Hepatocyte (in vitro differentiated cells): ENCODE measurements at regions not wholly inside any gene's neighbourhood (a gene's known extent, or its start where the extent isn't known, plus 50 kb on each side); places are given as distances from the start of the nearest gene placed in this dataset.

Source experiments
- DNase-seq: peaks from one replicate; pipeline ENCODE4 v3.0.0-alpha.2; 2016; ENCODE audit warnings: low spot score
- H2AFZ ChIP-seq: fragments of 200-600 bp; sonication (generic); 2 replicates; pipeline ENCODE4 v1.6.0; 2016; ENCODE audit warnings: antibody characterized with exemption, mild to moderate bottlenecking
- H3K27ac ChIP-seq: fragments of 200-600 bp; sonication (generic); 2 replicates; pipeline ENCODE4 v1.5.1; 2016; ENCODE audit warnings: mild to moderate bottlenecking
- H3K27me3 ChIP-seq: fragments of 200-600 bp; sonication (generic); 2 replicates; pipeline ENCODE4 v1.6.1; 2016
- H3K36me3 ChIP-seq: fragments of 200-600 bp; sonication (generic); replicated peaks from 2 replicates; pipeline ENCODE4 v1.5.1; 2016; ENCODE audit warnings: low read depth; ENCODE audit not compliant: insufficient read depth
- H3K4me1 ChIP-seq: fragments of 200-600 bp; sonication (generic); 2 replicates; pipeline ENCODE4 v1.5.1; 2016; ENCODE audit warnings: mild to moderate bottlenecking, moderate library complexity; ENCODE audit not compliant: insufficient read depth
- H3K4me2 ChIP-seq: fragments of 200-600 bp; sonication (generic); 2 replicates; pipeline ENCODE4 v1.6.0; 2016
- H3K4me3 ChIP-seq: fragments of 200-600 bp; sonication (generic); 2 replicates; pipeline ENCODE4 v1.5.1; 2016; ENCODE audit warnings: mild to moderate bottlenecking
- H3K79me2 ChIP-seq: fragments of 200-600 bp; sonication (generic); 2 replicates; pipeline ENCODE4 v1.6.0; 2017; ENCODE audit warnings: mild to moderate bottlenecking
- H3K9me2 ChIP-seq: fragments of 200-600 bp; sonication (generic); replicated peaks from 2 replicates; pipeline ENCODE4 v1.6.0; 2017; ENCODE audit warnings: mild to moderate bottlenecking; ENCODE audit not compliant: insufficient read depth
- H3K9me3 ChIP-seq: fragments of 200-600 bp; sonication (generic); 2 replicates; pipeline ENCODE4 v1.5.1; 2016; ENCODE audit warnings: low read depth, mild to moderate bottlenecking
- H4K20me1 ChIP-seq: fragments of 200-600 bp; sonication (generic); 2 replicates; pipeline ENCODE4 v1.6.0; 2016; ENCODE audit warnings: mild to moderate bottlenecking; ENCODE audit not compliant: insufficient read depth, poor library complexity, severe bottlenecking
- EZH2 ChIP-seq: fragments of 200-600 bp; sonication (generic); IDR thresholded peaks from 2 replicates; pipeline ENCODE4 v1.6.1; 2016; ENCODE audit warnings: antibody characterized with exemption, mild to moderate bottlenecking, borderline replicate concordance
- EZH2phosphoT487 ChIP-seq: fragments of 200-600 bp; sonication (generic); IDR thresholded peaks from one replicate; pipeline ENCODE4 v1.6.1; 2018; ENCODE audit warnings: antibody characterized with exemption, mild to moderate bottlenecking, low read depth, moderate library complexity; ENCODE audit not compliant: unreplicated experiment, severe bottlenecking
- WGBS: methylation state at CpG from one replicate; pipeline ENCODE4 v1.1.6; 2016; ENCODE audit warnings: low lambda C conversion rate; ENCODE audit errors: missing lambda C conversion rate; 5-methylcytosine and 5-hydroxymethylcytosine counted together
- TF ChIP-seq, protein P1 (sequence below): fragments of 200-600 bp; sonication (generic); IDR thresholded peaks from 2 replicates; pipeline ENCODE4 v1.5.1; 2016; ENCODE audit warnings: antibody characterized with exemption, mild to moderate bottlenecking; ENCODE audit not compliant: poor library complexity

DNA sequence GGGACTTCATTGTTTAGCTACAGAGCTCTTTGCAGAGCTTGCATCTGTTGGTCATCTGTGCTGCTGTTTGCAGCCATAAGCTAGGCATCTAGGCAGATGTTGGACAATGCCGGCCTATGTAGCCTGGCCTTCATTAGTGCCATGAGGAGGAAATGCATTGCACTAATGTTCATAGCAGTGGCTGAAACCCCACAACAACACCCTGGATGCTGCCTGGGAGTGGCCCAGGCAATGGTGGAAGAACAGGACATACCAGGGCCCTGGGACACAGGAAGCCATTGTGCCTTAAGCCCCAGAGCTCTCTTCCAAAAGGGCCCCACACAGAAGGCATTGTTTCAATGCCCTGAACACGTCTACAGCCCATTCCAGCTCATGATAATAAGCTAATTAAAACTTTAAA lies 131.5 kb upstream of the LYZL1 start:
- H3K27ac ChIP-seq, result no peak overlapping the region
- H3K9me3 ChIP-seq, result no peaks in the 10 kb centered on the region
- H2AFZ ChIP-seq, result no peak overlapping the region
- no peaks in the 10 kb centered on the region for H3K9me2 ChIP-seq
- no peak overlapping the region for H3K4me2 ChIP-seq
- H3K79me2 ChIP-seq, result no peaks in the 10 kb centered on the region
- no peak for DNase-seq
- no peaks in the 10 kb centered on the region for H3K27me3 ChIP-seq
- no peaks in the 10 kb centered on the region for H3K36me3 ChIP-seq
- 82% methylated on average over 2 of the region's 2 CpGs for WGBS
- no peaks in the 10 kb centered on the region for H3K4me1 ChIP-seq
- H3K4me3 ChIP-seq, result no peak overlapping the region
- TF ChIP-seq, protein P1, sequence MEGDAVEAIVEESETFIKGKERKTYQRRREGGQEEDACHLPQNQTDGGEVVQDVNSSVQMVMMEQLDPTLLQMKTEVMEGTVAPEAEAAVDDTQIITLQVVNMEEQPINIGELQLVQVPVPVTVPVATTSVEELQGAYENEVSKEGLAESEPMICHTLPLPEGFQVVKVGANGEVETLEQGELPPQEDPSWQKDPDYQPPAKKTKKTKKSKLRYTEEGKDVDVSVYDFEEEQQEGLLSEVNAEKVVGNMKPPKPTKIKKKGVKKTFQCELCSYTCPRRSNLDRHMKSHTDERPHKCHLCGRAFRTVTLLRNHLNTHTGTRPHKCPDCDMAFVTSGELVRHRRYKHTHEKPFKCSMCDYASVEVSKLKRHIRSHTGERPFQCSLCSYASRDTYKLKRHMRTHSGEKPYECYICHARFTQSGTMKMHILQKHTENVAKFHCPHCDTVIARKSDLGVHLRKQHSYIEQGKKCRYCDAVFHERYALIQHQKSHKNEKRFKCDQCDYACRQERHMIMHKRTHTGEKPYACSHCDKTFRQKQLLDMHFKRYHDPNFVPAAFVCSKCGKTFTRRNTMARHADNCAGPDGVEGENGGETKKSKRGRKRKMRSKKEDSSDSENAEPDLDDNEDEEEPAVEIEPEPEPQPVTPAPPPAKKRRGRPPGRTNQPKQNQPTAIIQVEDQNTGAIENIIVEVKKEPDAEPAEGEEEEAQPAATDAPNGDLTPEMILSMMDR, result no peak
- TF ChIP-seq EZH2phosphoT487 (no peak), EZH2 (no peak)
- no peaks in the 10 kb centered on the region for H4K20me1 ChIP-seq

DNA sequence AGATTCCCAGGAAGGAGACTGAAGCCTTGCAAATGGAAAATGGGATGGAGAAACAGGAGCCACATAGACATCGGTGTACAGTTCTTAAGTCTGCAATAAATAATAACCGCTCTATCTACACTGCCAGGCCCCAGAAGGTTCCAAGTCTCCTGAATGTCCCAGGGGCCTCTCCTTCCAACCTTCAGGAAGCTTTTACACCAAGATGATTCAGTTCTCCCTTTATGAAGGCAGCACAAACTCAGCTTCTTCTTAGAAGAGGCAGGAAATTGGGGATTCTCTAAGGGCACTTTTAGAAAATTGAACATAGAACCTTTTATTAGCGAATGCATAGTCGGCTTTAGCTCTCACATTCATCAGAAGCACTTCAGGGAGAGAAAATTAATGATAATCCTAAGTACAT lies 130.8 kb upstream of the LYZL1 start:
- Histone ChIP-seq H3K27ac (no peak overlapping the region), H3K36me3 (no peaks in the 10 kb centered on the region), H4K20me1 (no peaks in the 10 kb centered on the region), H3K79me2 (no peaks in the 10 kb centered on the region), H3K27me3 (no peaks in the 10 kb centered on the region), H3K4me3 (no peak overlapping the region), H3K9me2 (no peaks in the 10 kb centered on the region), H3K4me2 (no peak overlapping the region), H3K4me1 (no peaks in the 10 kb centered on the region), H3K9me3 (no peaks in the 10 kb centered on the region), H2AFZ (no peak overlapping the region)
- TF ChIP-seq, protein P1, result no peak
- TF ChIP-seq EZH2phosphoT487 (no peak), EZH2 (no peak)
- WGBS, result 88% methylated on average over 4 of the region's 4 CpGs
- no peak for DNase-seq

- Histone ChIP-seq H3K9me3 (no peaks in the 10 kb centered on the region), H2AFZ (no peak overlapping the region), H3K36me3 (no peaks in the 10 kb centered on the region), H4K20me1 (no peaks in the 10 kb centered on the region), H3K4me3 (no peak overlapping the region), H3K9me2 (no peaks in the 10 kb centered on the region), H3K4me1 (no peaks in the 10 kb centered on the region), H3K27me3 (no peaks in the 10 kb centered on the region), H3K27ac (no peak overlapping the region), H3K79me2 (no peaks in the 10 kb centered on the region), H3K4me2 (no peak overlapping the region)
- 88% methylated on average over 7 of the region's 7 CpGs for WGBS
- DNase-seq, result no peak
- TF ChIP-seq, protein P1, result no peak
- TF ChIP-seq EZH2phosphoT487 (no peak), EZH2 (no peak)
These were observed 128.7 kb upstream of the LYZL1 start for GRCh38 chr10:29160150-29160617.

DNA sequence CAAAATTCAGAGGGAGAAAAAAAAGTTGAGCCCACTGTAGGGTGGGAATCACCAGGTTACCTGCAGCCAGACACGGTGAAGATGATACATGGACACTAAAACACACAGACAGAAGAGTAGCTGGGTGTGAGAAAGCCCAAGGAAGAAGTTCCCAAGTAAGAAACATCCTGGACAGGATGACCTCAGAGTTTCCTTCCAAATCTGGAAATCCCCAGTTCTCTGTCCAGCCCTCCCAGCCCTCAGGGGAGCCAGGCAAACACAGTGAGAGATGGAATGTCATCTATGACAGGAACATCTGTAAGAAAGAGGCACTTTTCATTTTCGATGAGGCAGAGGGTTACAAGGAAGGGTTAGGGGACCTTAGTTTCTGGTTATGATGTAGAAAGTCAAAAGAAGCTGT lies 125.1 kb upstream of the LYZL1 start:
- 81% methylated on average over 2 of the region's 2 CpGs for WGBS

More for the DNA sequence above, 125.1 kb upstream of the LYZL1 start:
- no peak overlapping the region for H3K27ac ChIP-seq
- no peak overlapping the region for H3K4me2 ChIP-seq
- no peaks in the 10 kb centered on the region for H4K20me1 ChIP-seq
- no peaks in the 10 kb centered on the region for H3K27me3 ChIP-seq
- TF ChIP-seq EZH2phosphoT487 (no peak), EZH2 (no peak)
- TF ChIP-seq, protein P1, result no peak
- H2AFZ ChIP-seq, result no peak overlapping the region
- no peaks in the 10 kb centered on the region for H3K9me2 ChIP-seq
- H3K79me2 ChIP-seq, result no peaks in the 10 kb centered on the region
- H3K4me3 ChIP-seq, result no peak overlapping the region
- no peaks in the 10 kb centered on the region for H3K36me3 ChIP-seq
- no peaks in the 10 kb centered on the region for H3K9me3 ChIP-seq
- no peak for DNase-seq
- no peaks in the 10 kb centered on the region for H3K4me1 ChIP-seq
